Endothelial cell of umbilical vein (primary cell): ENCODE measurements at regions not wholly inside any gene's neighbourhood (a gene's known extent, or its start where the extent isn't known, plus 50 kb on each side); places are given as distances from the start of the nearest gene placed in this dataset.

Source experiments
- CTCF ChIP-seq, 2 donors: IDR thresholded peaks; 1 replicate in 1 of 2; 2 replicates in 1 of 2; pipeline ENCODE4 v1.5.1; 2011; ENCODE audit warnings: low read length in 2 of 2, mild to moderate bottlenecking in 2 of 2, moderate library complexity in 2 of 2, control low read depth in 1 of 2, inconsistent platforms in 1 of 2, low read depth in 1 of 2; ENCODE audit not compliant: insufficient read depth in 1 of 2; ENCODE audit errors: extremely low read depth in 1 of 2
- EZH2 ChIP-seq: IDR thresholded peaks from 2 replicates; pipeline ENCODE4 v1.6.1; 2012; ENCODE audit warnings: borderline replicate concordance, low read depth, mild to moderate bottlenecking, moderate library complexity, low read length, inconsistent platforms; ENCODE audit not compliant: severe bottlenecking
- FOS ChIP-seq: IDR thresholded peaks from 2 replicates; pipeline ENCODE4 v1.6.1; 2011; ENCODE audit warnings: mild to moderate bottlenecking, low read length, moderate library complexity, borderline replicate concordance; ENCODE audit not compliant: insufficient read depth
- MAX ChIP-seq: IDR thresholded peaks from 2 replicates; pipeline ENCODE4 v1.6.1; 2011; ENCODE audit not compliant: insufficient read depth, insufficient read length
- POLR2A ChIP-seq: IDR thresholded peaks from 2 replicates; pipeline ENCODE4 v1.6.1; 2012; ENCODE audit warnings: low read depth, mild to moderate bottlenecking, control low read depth, low read length

- TF ChIP-seq CTCF (IDR thresholded peaks at IDR 0.05; ENCODE audit: extremely low read depth in 1 of 2, insufficient read depth in 1 of 2, low read depth in 1 of 2, low read length in 2 of 2), result no peak
- no peak for TF ChIP-seq EZH2
- TF ChIP-seq POLR2A, result no peak
- no peak for TF ChIP-seq MAX
- TF ChIP-seq FOS, result no peak
Observed at GRCh38 chr12:58819345-58819744, 101.0 kb downstream of the LRIG3 start.
